ENCODE measurements at regions not wholly inside any gene's neighbourhood (a gene's known extent, or its start where the extent isn't known, plus 50 kb on each side); places are given as distances from the start of the nearest gene placed in this dataset.

DNA sequence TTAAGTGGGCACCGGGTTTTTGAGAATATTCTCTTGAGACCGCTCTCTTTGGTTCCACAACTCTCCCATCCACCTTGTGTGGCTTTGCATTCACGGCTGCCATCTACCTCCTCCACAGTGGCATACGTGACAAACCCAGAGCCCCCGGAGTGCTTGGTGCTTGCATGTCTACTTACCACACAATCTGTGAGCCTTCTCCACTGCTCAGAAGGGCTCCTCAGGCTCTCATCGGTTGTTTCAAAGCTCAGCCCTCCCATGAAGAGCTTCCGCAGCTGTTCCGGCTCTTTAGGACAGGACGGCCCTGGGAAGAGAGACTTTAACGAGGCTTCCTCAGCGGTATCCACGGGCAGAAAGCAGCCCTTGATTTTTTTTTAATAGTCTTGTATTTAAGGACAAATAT is 167.6 kb upstream of the ANK2 start:
- DNase-seq (ENCODE audit: extremely low read depth in 1 of 11, low read depth in 9 of 11, low spot score in 4 of 11): peak in 2 of 11 donors; percentile 20 to 25

DNA sequence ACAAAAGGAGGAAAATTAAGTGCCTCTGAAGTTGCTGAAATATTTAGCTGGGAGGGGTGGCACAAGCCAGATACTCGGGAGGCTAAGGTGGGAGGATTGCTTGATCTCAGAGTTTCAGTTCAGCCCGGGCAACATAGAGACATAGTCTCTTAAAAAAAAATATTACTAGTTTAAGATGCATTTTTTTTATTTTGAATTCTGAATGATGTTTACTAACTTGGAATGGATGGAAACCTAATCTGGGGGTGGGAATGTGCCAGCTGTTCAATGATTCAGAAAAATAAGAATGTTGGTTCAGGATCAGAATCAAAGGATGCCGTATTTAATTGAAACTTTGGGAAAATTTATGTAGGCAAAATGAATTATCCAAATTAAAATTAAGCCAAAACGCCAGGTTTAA is 167.2 kb upstream of the ANK2 start:
- DNase-seq (ENCODE audit: extremely low read depth in 1 of 11, low read depth in 9 of 11, low spot score in 4 of 11): no peak

DNA sequence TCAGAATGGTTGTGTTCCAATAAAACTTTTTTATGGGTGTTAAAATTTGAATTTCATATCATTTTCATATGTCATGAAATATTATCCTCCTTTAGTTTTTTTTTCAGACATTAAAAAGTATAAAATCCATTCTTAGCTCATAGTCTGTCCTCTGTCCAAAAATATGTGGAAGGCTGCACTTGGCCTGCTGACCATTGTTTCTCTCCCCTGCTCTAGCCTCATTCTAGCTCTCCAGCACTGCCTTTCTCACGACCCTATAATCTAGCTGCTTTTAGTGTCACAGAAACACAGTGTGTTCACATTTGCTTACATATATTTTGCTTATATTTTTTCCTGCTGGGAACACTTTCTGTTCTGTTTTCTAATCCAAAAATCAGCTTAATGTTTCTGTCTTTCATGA is 165.0 kb upstream of the ANK2 start:
- no peak for DNase-seq (ENCODE audit: extremely low read depth in 1 of 11, low read depth in 9 of 11, low spot score in 4 of 11)

DNA sequence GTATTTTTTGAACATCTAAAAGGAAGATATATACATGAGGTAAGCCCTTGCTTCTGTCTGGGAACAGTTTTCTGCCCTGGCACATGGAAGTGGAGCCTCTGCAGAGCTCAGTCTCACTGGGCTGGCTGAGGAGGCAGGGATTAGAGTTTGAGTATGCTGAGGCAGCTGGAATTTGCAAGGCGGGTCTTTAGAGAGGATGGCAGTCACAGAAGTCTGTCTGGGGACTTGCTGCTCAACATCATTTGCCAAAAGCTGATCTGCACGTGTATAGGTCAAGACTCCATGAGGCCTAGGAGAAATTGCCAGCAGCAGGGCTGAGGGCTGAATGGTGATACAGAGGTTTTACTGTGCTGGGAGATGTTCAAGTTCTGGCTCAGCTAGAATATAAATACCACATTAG is 163.6 kb upstream of the ANK2 start:
- no peak for DNase-seq (ENCODE audit: extremely low read depth in 1 of 11, low read depth in 9 of 11, low spot score in 4 of 11)

DNA sequence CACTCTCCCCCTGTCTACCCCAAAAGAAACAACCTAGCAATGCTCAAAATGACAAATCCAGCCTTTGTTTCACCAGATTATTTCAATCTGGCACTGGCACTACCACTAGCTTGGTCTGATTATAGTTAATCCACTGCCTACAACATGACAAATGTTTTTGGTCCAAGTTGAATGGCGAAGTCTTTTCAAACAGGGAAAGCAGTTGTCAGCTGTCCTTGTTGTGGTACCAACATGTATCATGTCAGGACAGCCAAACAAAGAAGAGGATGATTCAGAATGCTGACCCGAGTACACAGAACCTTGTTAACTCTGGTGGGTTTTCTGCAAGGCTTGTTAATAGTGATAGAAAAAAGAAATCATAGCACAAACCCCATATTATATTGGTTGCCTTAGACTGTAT is 160.8 kb upstream of the ANK2 start:
- DNase-seq (ENCODE audit: extremely low read depth in 1 of 11, low read depth in 9 of 11, low spot score in 4 of 11): no peak

DNA sequence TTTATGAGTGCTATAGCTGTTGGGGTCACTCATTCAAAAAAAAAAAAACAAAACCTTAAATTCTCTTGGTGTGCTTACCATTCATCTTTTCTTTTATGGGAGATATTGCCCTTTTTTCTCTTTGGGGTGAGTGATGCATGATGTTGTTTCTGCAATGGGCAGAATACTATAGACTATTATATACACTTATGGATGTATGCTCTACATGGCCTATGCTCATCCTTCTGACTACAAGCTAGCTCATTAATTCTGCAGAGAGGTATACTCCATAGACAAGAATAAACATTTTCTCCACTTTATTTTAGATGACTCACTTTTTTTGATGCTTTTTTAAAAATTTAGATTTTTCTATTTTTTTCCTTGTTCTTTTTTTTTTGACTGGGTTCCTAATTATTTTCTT is 160.3 kb upstream of the ANK2 start:
- DNase-seq (ENCODE audit: extremely low read depth in 1 of 11, low read depth in 9 of 11, low spot score in 4 of 11): no peak

DNA sequence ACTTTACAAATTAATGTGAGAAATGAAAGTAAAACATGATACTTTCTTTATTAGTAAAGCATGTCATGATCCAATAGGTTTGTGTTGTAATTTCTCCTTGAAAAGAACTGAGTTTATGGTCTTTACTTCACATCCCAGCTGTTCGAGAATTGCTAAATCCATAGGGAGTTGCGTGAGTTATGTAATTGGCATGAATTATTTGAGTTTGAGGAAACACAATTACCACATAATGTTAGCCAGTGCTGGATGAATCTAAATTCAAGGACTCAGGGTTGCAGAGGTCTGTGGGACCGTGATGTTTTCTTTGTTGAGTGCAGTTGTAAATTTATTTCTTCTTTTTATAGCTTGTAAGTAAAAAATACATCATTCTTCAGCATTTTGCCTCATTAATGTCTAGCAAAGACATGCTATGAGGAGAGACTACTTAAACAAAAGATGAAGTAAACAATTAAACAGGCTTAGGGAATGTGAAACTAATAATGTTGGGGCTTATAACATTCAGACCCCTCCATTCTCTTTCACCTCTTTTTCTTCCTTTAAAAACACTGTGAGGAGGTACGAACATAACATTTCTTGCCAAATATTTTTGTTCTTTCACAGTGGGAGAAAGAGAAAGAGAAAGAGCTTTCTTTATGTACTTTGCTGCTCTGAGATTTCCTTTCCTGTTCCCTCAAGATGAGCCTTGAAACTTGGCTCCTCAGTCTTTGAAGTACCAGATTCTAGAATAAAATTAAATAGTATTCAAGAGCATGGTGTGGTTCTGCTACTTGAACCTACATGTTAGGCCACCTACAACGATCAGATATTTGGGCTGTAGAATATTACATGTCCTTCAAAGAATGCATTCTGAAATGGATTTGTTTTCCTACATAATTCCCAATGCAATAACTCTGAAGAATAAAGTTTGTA is 159.6 kb upstream of the ANK2 start:
- DNase-seq (ENCODE audit: extremely low read depth in 1 of 11, low read depth in 9 of 11, low spot score in 4 of 11): peak in 7 of 11 donors; percentile 46 to 79 (median 57)

DNA sequence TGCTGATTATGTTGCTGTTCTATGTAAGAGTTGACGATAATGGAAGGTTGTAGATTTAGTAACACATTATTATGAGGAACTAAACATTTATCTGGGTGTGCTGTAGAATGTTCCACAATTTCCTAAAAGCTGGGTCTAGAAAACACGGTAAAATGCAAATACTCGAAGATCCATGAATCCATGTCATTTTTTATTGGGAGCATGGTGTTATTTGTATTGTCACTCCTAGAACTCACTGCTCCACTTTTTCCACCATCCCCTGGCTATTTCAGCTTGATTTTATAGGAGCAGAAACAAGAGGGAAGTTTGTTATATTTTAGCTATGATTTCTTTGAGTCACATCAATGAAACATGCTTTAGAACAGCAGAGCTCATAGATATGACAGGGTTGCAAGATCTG is 155.0 kb upstream of the ANK2 start:
- DNase-seq (ENCODE audit: extremely low read depth in 1 of 11, low read depth in 9 of 11, low spot score in 4 of 11): no peak

DNA sequence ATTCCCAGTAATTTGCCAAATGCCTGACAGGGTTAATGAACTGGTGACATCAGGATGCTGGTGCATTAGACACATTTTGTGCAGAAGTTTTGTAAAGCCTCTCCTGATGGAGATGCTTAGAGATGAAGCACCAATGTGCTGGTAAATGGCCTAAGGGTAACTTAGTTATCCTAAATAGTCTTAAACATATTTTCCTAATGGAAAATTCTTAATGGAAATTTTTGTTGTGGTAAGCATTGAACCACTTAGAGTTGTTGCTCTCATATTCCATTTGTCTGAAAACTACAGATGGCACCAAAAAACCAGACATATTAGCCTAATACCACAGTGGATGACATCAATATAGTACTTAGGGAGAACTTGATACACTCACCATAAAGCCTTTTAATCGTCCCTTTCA is 154.5 kb upstream of the ANK2 start:
- no peak for DNase-seq (ENCODE audit: extremely low read depth in 1 of 11, low read depth in 9 of 11, low spot score in 4 of 11)

DNA sequence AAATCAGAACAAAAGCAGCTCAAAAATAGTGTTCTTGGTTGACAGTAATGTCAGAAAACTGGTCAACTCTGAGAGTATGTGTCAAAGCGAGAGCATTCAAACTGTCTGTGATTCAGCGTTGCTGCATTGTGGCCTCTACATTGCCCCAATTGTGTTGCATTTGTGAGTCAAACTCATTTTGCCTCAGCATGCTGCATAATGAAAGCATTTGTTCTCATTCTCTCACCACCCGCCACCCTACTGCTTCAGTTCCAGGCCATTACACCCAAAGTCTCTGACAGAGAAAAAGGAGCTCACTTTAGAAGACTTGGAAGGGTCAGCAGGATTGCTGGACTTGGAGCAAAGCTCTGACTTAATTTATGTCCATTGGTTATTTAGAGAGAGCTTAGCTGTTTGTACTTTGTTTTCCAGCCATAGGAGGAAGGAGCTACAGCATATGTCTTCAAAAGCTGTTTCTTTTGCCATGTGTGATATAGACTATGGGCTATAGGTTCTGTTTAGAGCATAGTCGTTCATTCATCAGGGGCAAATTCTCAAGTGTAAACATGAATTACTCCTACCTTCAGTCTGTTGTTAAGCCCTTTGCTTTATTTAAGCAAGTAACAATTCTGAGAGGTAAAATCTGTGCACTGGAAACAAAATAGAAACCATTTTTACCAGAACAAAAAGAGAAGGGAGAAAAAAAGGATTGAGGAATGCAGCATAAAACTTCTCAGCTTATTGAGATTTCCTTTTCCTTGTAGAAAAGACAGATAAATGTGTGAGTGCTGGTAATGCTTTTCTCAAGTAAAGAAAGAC is 153.4 kb upstream of the ANK2 start:
- DNase-seq (ENCODE audit: extremely low read depth in 1 of 11, low read depth in 9 of 11, low spot score in 4 of 11): peak in 2 of 11 donors; percentile 45 to 54

DNA sequence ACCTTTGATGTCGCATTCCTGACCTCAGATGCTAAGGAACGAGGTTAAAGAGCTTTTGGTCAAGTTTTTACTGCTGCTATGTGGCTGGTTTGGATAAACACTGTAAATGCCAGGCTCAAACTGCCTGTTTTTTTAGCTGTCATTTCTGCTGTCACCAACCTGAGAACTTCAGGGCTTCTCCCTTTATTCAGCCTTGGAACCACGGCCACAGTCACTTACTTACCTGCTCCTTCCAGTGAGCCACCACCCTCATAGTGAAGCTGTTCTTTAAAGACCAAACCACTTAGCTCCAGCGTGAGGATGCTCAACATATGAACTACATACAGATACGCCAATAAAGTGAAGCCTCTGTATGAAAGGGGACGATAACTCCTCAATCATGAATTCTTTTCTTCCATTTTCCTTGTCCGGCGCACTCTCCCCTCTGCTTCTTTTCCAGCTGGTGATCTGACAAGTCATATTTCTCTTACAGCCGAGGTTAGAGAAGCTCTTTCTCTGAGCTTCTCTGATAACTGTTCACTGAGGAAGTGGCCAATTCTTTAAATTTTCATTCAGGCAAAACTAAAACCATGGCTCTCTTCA is 152.8 kb upstream of the ANK2 start:
- peak in 1 of 11 donors; percentile 14 for DNase-seq (ENCODE audit: extremely low read depth in 1 of 11, low read depth in 9 of 11, low spot score in 4 of 11)

DNA sequence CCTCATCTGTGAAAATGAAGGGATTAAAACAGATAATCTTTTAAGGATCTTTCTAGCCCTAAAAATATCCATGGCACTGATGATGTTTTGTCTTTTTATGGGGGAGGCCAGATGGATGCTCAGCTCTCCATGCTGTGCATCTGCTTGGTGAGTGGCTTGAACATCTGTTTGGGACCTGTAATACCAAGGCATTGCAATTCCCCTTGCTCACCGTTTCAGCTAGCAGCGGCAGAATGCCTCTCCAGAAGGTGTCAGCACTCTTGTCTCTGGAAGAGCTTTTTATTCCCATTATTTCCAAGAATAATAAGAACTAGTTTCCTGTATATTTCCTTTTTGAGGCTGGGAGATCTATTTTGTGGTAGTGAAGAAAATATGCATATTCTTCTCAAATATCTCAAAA is 151.9 kb upstream of the ANK2 start:
- DNase-seq (ENCODE audit: extremely low read depth in 1 of 11, low read depth in 9 of 11, low spot score in 4 of 11): no peak

DNA sequence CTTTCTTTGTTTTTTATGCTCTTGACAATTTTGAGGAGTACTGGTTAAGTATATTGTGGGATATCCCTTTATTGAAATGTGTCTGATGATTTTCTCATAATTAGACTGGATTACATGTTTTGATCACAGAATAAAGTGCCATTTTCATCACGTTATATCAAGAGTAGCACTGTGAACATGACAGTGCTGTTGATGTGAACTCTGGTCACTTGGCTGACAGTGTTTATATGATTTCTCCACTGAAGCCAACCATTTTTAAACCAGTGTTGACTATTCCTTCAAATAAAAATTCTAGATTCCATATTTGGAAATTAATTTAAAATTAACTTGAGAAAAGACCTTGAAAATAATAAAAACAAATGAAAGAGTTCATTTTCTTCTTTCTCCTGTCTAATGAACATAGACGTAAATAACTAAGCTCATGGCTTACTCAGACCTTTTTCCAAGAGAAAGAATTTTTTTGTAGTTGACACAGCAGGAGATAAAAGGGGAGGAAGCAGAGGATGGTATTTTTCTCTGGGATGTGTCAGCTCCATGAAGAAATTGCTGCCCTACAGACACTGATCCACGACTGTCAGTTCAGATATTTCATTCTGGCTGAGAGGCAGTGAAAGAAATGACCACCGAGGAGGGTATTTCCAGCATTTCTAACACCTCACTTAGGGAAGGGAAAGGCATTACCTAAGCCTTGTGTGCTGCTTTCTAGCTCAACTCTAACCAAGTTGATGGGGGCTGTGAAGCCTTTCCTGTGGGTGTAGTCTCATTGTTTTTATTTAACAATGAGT is 150.9 kb upstream of the ANK2 start:
- DNase-seq (ENCODE audit: extremely low read depth in 1 of 11, low read depth in 9 of 11, low spot score in 4 of 11): no peak

DNA sequence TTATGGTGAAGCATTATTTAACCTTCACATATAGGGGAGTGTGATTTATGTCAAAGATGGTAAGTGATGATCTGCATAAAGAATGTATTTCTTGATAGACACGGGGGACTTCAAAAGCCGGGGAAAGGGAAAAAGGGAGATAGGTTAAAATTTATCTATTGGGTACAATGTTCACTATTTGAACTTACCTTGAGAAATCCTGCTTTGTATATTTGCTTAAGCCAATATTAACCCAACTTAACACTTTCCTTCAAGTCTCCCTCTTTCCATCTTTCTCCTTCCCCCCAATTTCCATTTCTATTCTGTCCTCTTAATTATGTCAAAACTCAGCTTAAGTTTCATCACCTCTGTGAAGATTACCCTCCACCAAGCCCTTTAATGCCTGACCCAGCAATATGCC is 149.0 kb upstream of the ANK2 start:
- no peak for DNase-seq (ENCODE audit: extremely low read depth in 1 of 11, low read depth in 9 of 11, low spot score in 4 of 11)

DNA sequence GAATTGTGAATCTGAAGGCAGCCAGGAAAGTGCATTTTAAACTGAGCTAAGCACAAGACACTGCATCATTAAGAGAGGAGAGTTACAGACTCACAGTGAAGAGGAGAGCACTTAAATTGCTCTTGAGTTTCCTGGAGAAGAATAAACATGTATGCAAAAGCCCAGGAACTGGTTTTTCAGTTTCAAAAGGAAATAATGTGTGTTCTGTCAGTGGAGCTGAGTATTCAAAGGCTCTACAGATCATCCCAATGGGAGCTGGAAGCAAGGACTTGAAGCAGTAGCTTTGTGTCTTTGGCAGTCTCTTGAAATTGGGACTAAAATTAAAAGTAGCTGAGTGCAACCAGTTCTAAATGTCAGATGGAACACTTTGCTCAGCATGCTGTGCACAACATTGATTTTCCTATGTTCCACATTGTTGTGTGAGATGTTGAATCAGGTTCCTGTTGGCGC is 147.5 kb upstream of the ANK2 start:
- DNase-seq (ENCODE audit: extremely low read depth in 1 of 11, low read depth in 9 of 11, low spot score in 4 of 11): no peak

DNA sequence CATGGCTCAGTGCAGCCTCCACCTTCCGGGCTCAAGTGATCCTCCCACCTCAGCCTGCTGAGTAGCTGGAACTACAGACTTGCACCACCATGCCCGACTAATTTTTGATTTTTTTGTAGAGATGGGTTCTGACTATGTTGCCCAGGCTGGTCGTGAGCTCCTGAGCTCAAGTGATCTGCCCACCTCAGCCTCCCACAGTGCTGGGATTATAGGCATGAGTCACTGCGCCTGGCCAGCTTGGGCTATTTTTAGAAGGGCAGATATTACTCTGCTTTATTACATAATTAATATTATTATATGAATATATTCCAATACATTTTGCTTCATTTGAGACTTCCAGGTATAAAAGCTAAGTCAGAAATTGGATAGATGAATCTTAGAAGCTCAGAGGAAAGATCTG is 143.7 kb upstream of the ANK2 start:
- no peak for DNase-seq (ENCODE audit: extremely low read depth in 1 of 11, low read depth in 9 of 11, low spot score in 4 of 11)

DNA sequence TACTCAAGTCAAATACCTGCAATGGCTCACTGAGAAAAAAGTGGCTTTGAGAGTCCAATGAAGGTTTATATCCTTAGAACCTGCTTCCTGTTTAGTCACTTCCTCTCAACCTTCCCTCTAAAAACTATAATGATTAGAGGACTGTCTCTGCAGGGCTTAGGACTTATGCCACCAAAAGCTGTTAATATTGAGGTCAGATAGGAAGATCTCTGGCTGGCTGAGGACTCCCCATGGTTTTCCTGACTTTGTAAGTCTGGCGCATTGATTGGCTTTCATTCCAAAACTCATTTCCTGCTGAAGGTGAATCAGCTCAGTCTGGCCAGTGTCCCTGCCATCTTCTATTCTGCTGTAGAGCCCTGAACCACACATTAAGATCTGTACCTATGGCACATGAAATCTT is 140.9 kb upstream of the ANK2 start:
- DNase-seq (ENCODE audit: extremely low read depth in 1 of 11, low read depth in 9 of 11, low spot score in 4 of 11): no peak

DNA sequence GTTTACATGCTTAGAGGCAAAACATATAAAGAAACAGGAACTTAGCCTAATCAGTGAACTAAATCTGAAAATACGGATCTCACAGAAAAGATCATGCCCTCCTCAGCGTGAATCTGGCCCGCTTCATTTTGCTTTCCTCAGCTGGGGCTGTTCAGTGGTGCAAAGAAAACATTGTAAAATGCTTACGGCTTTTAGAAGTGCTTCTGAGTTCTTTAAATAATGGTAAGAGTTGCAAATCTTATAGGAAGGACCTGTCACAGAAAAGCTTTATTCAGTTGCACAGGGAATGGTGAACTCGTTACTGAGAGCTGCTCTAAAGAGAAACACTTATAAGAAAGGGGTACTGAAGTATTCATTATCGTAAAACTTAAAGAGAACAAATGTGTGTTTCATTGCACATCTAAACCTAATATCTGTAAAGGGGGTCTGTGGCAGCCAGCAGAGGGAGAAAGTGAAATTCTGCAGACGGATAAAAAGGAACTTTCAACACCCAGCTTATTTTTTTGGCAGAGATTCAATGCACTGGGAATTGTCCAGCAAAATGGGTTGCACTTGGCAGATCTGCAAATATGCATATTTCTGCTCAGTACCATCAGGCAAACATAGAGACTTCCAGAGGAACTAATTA is 139.2 kb upstream of the ANK2 start:
- DNase-seq (ENCODE audit: extremely low read depth in 1 of 11, low read depth in 9 of 11, low spot score in 4 of 11): peak in 2 of 11 donors; percentile 23 to 33

DNA sequence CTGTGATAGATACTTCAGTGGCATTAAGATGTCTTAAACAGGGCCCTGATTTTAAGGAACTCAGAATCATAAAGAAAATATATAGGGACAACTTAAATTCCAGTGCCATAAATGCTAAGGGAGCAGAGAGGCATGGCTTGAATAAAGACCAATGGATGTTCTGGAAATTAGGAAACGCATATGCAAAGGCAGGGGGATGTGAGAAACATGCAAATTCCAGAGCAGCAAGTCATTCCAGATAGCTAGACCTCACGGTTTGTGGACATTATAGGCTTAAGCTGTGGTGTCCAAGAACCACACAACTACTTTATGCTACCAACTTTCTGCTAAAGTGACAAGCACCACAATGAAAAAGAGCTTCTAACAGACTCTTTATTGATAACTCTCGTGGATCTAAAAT is 132.6 kb upstream of the ANK2 start:
- DNase-seq (ENCODE audit: extremely low read depth in 1 of 11, low read depth in 9 of 11, low spot score in 4 of 11): no peak
